Activated CD4-positive, alpha-beta T cell treated with anti-CD3 and anti-CD28 coated beads, Interleukin-2, amount 10 ng/mL, durations not matched to agents 7 days and 5 days (primary cell): ENCODE measurements at regions not wholly inside any gene's neighbourhood (a gene's known extent, or its start where the extent isn't known, plus 50 kb on each side); places are given as distances from the start of the nearest gene placed in this dataset.
"Not testable (repeated sequence)": the region's sequence is repeated elsewhere in the genome, so short reads cannot be mapped to it uniquely, and the experiment has no call there.

Source experiments
- CTCF ChIA-PET: fragments of 350-600 bp; sonication (Branson Sonifier 250); formaldehyde crosslinking; loops from one replicate; lab custom pipeline; 2021; ENCODE audit warnings: antibody characterized with exemption; lab: Charles Lee
- POLR2A ChIA-PET: fragments of 350-600 bp; sonication (Branson Sonifier 250); formaldehyde crosslinking; loops from one replicate; lab custom pipeline; 2021; ENCODE audit warnings: antibody characterized with exemption; lab: Charles Lee
- DNase-seq: peaks from one replicate; pipeline ENCODE4 v3.0.0-alpha.2; 2020
- H3K27ac Mint-ChIP-seq: one replicate; pipeline ENCODE4 v1.8.0; 2021; ENCODE audit warnings: mild to moderate bottlenecking, moderate library complexity, mixed read lengths
- H3K27me3 Mint-ChIP-seq: one replicate; pipeline ENCODE4 v1.8.0; 2021; ENCODE audit warnings: mixed read lengths
- H3K36me3 Mint-ChIP-seq: one replicate; pipeline ENCODE4 v1.8.0; 2021; ENCODE audit warnings: low read depth, mixed read lengths
- H3K4me1 Mint-ChIP-seq: one replicate; pipeline ENCODE4 v1.8.0; 2021; ENCODE audit warnings: mixed read lengths
- H3K4me3 Mint-ChIP-seq: one replicate; pipeline ENCODE4 v1.8.0; 2021; ENCODE audit warnings: mild to moderate bottlenecking, moderate library complexity, mixed read lengths
- H3K9me3 Mint-ChIP-seq: one replicate; pipeline ENCODE4 v1.8.0; 2021; ENCODE audit warnings: mixed read lengths

GRCh38 chr13:59279576-59279975 is 884.2 kb downstream of the DIAPH3 start:
- Mint-ChIP-seq H3K36me3 (no peaks in the 10 kb centered on the region), H3K27me3 (no peaks in the 10 kb centered on the region), H3K9me3 (no peaks in the 10 kb centered on the region), H3K4me1 (no peaks in the 10 kb centered on the region), H3K27ac (no peak overlapping the region), H3K4me3 (no peak overlapping the region)
- DNase-seq, result no peak
- ChIA-PET CTCF (no interaction called here), POLR2A (no interaction called here)

GRCh38 chr13:59280297-59280696 is 883.4 kb downstream of the DIAPH3 start:
- Mint-ChIP-seq H3K27me3 (no peaks in the 10 kb centered on the region), H3K9me3 (no peaks in the 10 kb centered on the region), H3K4me3 (no peak overlapping the region), H3K36me3 (no peaks in the 10 kb centered on the region), H3K4me1 (no peaks in the 10 kb centered on the region), H3K27ac (no peak overlapping the region)
- CTCF ChIA-PET, result no interaction called here
- POLR2A ChIA-PET, result no interaction called here
- DNase-seq, result no peak

GRCh38 chr13:59281453-59281852 is 882.3 kb downstream of the DIAPH3 start:
- H3K9me3 Mint-ChIP-seq, result no peaks in the 10 kb centered on the region
- H3K27me3 Mint-ChIP-seq, result no peaks in the 10 kb centered on the region
- no peak overlapping the region for H3K27ac Mint-ChIP-seq
- H3K4me1 Mint-ChIP-seq, result no peaks in the 10 kb centered on the region
- H3K4me3 Mint-ChIP-seq, result no peak overlapping the region
- POLR2A ChIA-PET, result interaction anchor here (0.7 kb wide), 1 partner anchor 394 kb away, joined by 11 read pairs; no protein-coding TSS in a partner anchor
- H3K36me3 Mint-ChIP-seq, result no peaks in the 10 kb centered on the region
- CTCF ChIA-PET, result no interaction called here
- DNase-seq, result no peak

- H3K27me3 Mint-ChIP-seq, H3K27ac Mint-ChIP-seq, POLR2A ChIA-PET, H3K4me1 Mint-ChIP-seq, DNase-seq, H3K9me3 Mint-ChIP-seq, H3K36me3 Mint-ChIP-seq, H3K4me3 Mint-ChIP-seq: not testable (repeated sequence)
- CTCF ChIA-PET, result interaction anchor here (0.6 kb wide), 1 partner anchor 1564 kb away, joined by 3 read pairs; no protein-coding TSS in a partner anchor
Measured at GRCh38 chr13:59292240-59292639, 871.5 kb downstream of the DIAPH3 start.

- CTCF ChIA-PET, result no interaction called here
- Mint-ChIP-seq H3K27me3 (no peaks in the 10 kb centered on the region), H3K27ac (no peak overlapping the region), H3K4me1 (no peaks in the 10 kb centered on the region), H3K4me3 (no peak overlapping the region), H3K9me3 (no peaks in the 10 kb centered on the region), H3K36me3 (no peaks in the 10 kb centered on the region)
- no peak for DNase-seq
- POLR2A ChIA-PET, result no interaction called here
Measured at GRCh38 chr13:59299584-59299983, 864.1 kb downstream of the DIAPH3 start.

- Mint-ChIP-seq H3K27me3 (no peaks in the 10 kb centered on the region), H3K9me3 (no peaks in the 10 kb centered on the region), H3K27ac (no peak overlapping the region), H3K36me3 (no peaks in the 10 kb centered on the region), H3K4me1 (no peaks in the 10 kb centered on the region), H3K4me3 (no peak overlapping the region)
- CTCF ChIA-PET, result no interaction called here
- DNase-seq, result no peak
- POLR2A ChIA-PET, result no interaction called here
Measured at GRCh38 chr13:59300355-59301173, 863.2 kb downstream of the DIAPH3 start.

- ChIA-PET POLR2A (no interaction called here), CTCF (no interaction called here)
- H3K27ac Mint-ChIP-seq, result no peak overlapping the region
- no peaks in the 10 kb centered on the region for H3K9me3 Mint-ChIP-seq
- H3K4me1 Mint-ChIP-seq, result no peaks in the 10 kb centered on the region
- H3K36me3 Mint-ChIP-seq, result no peaks in the 10 kb centered on the region
- H3K27me3 Mint-ChIP-seq, result no peaks in the 10 kb centered on the region
- no peak for DNase-seq
- no peak overlapping the region for H3K4me3 Mint-ChIP-seq
Measured at GRCh38 chr13:59301174-59301567, 862.6 kb downstream of the DIAPH3 start.

- Mint-ChIP-seq H3K36me3 (no peaks in the 10 kb centered on the region), H3K4me1 (no peaks in the 10 kb centered on the region), H3K4me3 (no peak overlapping the region), H3K27me3 (no peaks in the 10 kb centered on the region), H3K9me3 (no peaks in the 10 kb centered on the region), H3K27ac (no peak overlapping the region)
- ChIA-PET CTCF (no interaction called here), POLR2A (no interaction called here)
- no peak for DNase-seq
Measured at GRCh38 chr13:59303433-59303832, 860.3 kb downstream of the DIAPH3 start.

- no peak overlapping the region for H3K4me3 Mint-ChIP-seq
- no peaks in the 10 kb centered on the region for H3K4me1 Mint-ChIP-seq
- no peak overlapping the region for H3K27ac Mint-ChIP-seq
- no peaks in the 10 kb centered on the region for H3K36me3 Mint-ChIP-seq
- no peaks in the 10 kb centered on the region for H3K27me3 Mint-ChIP-seq
- no peaks in the 10 kb centered on the region for H3K9me3 Mint-ChIP-seq
- DNase-seq, result no peak
- CTCF ChIA-PET, result interaction anchor here (1.2 kb wide), 1 partner anchor 12 kb away, joined by 4 read pairs; no protein-coding TSS in a partner anchor
- POLR2A ChIA-PET, result no interaction called here
Measured at GRCh38 chr13:59304596-59304995, 859.1 kb downstream of the DIAPH3 start.

GRCh38 chr13:59305896-59306295 is 857.8 kb downstream of the DIAPH3 start:
- ChIA-PET POLR2A (no interaction called here), CTCF (no interaction called here)
- H3K27me3 Mint-ChIP-seq, result no peaks in the 10 kb centered on the region
- DNase-seq, result no peak
- H3K4me1 Mint-ChIP-seq, result no peaks in the 10 kb centered on the region
- no peak overlapping the region for H3K4me3 Mint-ChIP-seq
- no peaks in the 10 kb centered on the region for H3K9me3 Mint-ChIP-seq
- no peaks in the 10 kb centered on the region for H3K36me3 Mint-ChIP-seq
- no peak overlapping the region for H3K27ac Mint-ChIP-seq

GRCh38 chr13:59312776-59313175 is 851.0 kb downstream of the DIAPH3 start:
- Mint-ChIP-seq H3K36me3 (no peaks in the 10 kb centered on the region), H3K27ac (no peak overlapping the region), H3K9me3 (no peaks in the 10 kb centered on the region), H3K4me3 (no peak overlapping the region), H3K27me3 (no peaks in the 10 kb centered on the region), H3K4me1 (no peaks in the 10 kb centered on the region)
- ChIA-PET CTCF (no interaction called here), POLR2A (no interaction called here)
- no peak for DNase-seq

GRCh38 chr13:59318320-59318930 is 845.3 kb downstream of the DIAPH3 start:
- Mint-ChIP-seq H3K4me3 (no peak overlapping the region), H3K27ac (no peak overlapping the region), H3K27me3 (no peaks in the 10 kb centered on the region), H3K4me1 (no peaks in the 10 kb centered on the region), H3K9me3 (no peaks in the 10 kb centered on the region), H3K36me3 (no peaks in the 10 kb centered on the region)
- ChIA-PET POLR2A (no interaction called here), CTCF (no interaction called here)
- DNase-seq, result peak; percentile 67

- H3K4me3 Mint-ChIP-seq, result no peak overlapping the region
- no peak overlapping the region for H3K27ac Mint-ChIP-seq
- H3K4me1 Mint-ChIP-seq, result no peaks in the 10 kb centered on the region
- CTCF ChIA-PET, result no interaction called here
- no peaks in the 10 kb centered on the region for H3K36me3 Mint-ChIP-seq
- H3K9me3 Mint-ChIP-seq, result no peaks in the 10 kb centered on the region
- H3K27me3 Mint-ChIP-seq, result no peaks in the 10 kb centered on the region
- POLR2A ChIA-PET, result no interaction called here
- no peak for DNase-seq
Measured at GRCh38 chr13:59319276-59319675, 844.5 kb downstream of the DIAPH3 start.
